RKO (cell line): ENCODE measurements at regions not wholly inside any gene's neighbourhood (a gene's known extent, or its start where the extent isn't known, plus 50 kb on each side); places are given as distances from the start of the nearest gene placed in this dataset.
"Not testable (repeated sequence)": the region's sequence is repeated elsewhere in the genome, so short reads cannot be mapped to it uniquely, and the experiment has no call there.

ENCODE experiments used
- DNase-seq: peaks from one replicate; pipeline ENCODE4 v3.0.0-alpha.2; 2016; ENCODE audit warnings: low spot score

- DNase-seq, result peak; percentile 29
Observed at GRCh38 chr1:105137543-105138457, 1388.1 kb downstream of the AMY1C start.

GRCh38 chr1:105138458-105138893 lies 1388.8 kb downstream of the AMY1C start:
- no peak for DNase-seq

GRCh38 chr1:105172788-105173187 lies 1423.1 kb downstream of the AMY1C start:
- DNase-seq, result no peak

DNA sequence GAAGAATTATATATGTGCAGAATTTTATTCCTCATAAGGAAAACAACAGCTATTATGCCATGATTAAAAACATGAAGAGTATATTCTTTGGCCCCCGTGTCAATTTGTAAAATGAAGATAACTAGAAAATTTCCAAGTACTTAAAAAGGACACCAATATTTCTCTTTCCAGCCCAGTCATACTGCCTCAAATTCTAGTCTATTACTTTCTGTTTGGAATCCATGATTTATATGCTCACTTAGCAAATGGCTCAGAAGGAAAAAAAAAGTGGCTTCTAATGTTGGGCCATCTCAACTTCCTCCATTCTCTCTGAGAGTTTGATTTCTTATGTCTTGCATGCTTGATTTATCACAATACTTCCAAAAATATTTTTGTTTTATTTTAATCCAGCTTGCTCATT lies 1431.1 kb downstream of the AMY1C start:
- DNase-seq, result no peak

DNA sequence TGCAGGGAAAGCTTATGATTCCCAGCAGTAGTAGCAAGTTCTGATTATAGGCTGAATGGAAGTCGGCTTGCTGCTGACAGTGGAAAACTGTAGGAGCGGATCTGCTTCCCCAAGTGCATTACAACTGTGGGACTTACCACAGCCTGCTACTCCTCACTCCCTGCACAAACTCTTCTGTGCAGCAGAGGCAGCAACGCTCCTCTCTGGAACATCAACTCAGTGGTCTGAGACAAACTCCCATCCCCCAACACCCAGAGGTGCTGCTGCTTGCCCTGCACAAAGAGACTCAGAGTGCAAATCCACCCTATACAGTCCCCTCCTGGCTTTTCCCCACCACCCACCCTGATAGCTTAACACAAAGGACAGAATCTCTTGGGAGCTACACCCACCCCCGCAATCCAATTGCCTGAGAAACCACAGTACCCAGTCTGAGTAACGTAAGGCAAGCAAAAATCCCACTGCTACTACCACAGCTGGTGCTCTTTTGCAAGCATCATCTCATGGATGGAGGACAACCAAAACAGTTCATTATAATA lies 1455.2 kb downstream of the AMY1C start:
- DNase-seq, result no peak

DNA sequence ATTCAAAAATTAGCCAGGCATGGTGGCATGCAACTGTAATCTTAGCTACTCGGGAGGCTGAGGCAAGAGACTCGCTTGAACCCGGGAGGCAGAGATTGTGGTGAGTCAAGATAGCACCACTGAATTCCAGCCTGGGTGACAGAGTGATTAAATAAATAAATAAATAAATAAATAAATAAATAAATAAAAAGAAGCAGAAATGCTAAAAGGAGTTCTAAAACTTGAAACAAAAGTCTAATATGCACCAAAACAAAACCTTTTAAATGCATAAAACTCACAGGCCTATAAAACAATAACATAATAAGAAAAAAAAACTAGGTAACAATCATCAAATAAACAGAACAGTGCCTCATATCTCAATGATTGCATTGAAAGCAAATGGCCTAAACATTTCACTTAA lies 1458.9 kb downstream of the AMY1C start:
- no peak for DNase-seq

GRCh38 chr1:105210747-105211146 lies 1461.0 kb downstream of the AMY1C start:
- DNase-seq, result no peak

DNA sequence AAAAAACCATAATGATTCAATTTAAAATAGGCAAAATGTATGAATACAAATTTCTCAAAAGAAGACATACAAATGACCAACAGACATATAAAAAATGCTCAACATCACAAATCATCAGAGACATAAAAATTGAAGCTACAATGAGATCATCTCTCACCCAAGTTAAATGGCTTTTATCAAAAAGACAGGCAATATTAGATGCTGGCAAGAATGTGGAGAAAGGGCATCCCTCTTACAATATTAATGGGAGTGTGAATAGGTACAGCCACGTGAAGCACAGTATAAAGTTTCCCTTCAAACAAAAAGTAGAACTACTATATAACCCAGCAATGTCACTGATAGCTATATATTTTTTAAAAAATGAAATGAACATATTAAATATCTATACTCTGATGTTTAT lies 1481.7 kb downstream of the AMY1C start:
- DNase-seq, result no peak

GRCh38 chr1:105243411-105243810 lies 1493.7 kb downstream of the AMY1C start:
- DNase-seq, result no peak

GRCh38 chr1:105243969-105244368 lies 1494.3 kb downstream of the AMY1C start:
- no peak for DNase-seq

DNA sequence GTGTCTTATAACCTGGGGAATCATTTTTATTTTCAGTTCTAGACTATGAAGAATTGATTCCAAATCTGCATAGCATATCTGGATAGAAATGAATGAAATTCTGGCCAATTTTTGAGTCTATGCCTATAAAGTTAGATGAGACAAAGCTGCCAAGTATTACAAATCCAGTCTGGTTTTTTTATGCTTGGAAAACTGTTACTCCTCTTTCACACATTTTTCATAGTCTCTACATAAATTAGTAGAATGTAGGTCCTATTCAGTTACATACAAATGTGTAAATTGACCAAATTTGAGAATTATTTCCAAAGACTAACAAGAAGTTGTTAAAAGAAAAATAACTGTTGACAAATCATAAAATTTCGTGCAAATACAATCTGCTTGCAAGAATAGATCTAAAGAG lies 1505.2 kb downstream of the AMY1C start:
- no peak for DNase-seq

GRCh38 chr1:105260001-105260400 lies 1510.3 kb downstream of the AMY1C start:
- DNase-seq, result no peak

GRCh38 chr1:105270966-105271365 lies 1521.3 kb downstream of the AMY1C start:
- DNase-seq, result no peak

DNA sequence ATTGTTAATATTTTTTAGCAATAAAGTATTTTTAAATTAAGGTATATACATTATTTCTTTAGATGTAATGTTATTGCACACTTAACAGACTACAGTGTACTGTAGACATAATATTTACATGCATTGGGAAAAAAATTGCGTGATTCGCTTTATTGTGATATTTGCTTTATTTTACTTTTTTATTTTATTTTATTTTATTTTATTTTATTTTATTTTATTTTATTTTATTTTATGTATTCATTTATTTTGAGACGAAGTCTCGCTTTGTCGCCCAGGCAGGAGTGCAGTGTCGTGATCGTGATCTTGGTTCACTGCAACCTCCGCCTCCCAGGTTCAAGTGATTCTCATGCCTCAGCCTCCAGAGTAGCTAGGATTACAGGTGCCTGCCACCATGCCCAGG lies 1522.7 kb downstream of the AMY1C start:
- DNase-seq, result not testable (repeated sequence)

DNA sequence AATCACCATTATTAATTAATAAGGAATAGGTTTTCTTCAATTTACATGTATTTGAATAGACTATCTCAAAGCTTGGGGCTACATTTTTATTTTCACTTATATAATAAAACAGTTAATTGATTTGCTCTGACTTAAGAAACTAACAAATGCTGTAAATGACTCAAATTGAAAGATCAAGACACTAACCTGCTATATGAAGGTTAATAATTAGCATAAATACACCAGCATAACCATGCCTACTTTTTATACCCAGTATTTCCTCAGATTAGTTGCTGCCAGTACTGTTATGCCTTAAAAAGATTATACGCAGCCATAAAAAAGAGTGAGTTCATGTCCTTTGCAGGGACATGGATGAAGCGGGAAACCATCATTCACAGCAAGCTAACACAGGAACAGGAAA lies 1545.1 kb downstream of the AMY1C start:
- no peak for DNase-seq

DNA sequence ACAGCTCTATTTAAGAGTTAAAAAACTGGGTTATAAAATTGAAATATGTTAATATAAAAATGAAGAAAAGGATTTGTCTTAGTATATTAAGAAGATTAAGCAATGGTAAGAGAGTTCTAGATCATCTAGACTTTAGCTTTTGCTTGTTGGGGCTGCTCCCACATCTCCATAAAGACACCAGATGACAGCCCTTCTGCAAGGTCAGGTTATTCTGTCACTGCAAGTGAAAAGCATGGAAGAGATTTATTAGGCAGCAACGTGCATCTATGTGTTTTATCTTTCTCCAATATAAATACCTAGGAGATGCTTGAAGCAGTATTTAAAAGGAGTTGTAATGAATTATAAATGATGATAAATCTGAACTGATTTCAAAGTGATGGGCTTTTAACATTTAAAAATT lies 1560.4 kb downstream of the AMY1C start:
- DNase-seq, result no peak

DNA sequence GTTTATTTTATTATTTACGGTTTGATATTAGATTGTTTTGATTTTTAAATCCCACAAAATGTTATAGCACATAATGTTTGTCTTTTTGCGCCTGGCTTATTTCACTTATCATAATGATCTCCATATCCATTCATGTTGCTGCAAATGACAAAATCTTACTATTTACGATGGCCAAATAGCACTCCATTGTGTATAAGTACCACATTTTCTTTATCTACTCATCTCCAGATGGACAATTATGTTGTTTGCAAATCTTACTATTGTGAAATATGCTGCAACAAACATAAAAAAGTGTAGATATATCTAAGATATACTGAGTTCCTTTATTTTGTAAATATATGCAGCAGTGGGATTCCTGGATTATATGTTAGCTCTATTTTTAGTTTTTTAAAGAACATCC lies 1568.3 kb downstream of the AMY1C start:
- DNase-seq, result no peak

- no peak for DNase-seq
Observed at GRCh38 chr1:105326886-105327285, 1577.2 kb downstream of the AMY1C start.

GRCh38 chr1:105337420-105337819 lies 1587.7 kb downstream of the AMY1C start:
- DNase-seq, result peak; percentile 3

DNA sequence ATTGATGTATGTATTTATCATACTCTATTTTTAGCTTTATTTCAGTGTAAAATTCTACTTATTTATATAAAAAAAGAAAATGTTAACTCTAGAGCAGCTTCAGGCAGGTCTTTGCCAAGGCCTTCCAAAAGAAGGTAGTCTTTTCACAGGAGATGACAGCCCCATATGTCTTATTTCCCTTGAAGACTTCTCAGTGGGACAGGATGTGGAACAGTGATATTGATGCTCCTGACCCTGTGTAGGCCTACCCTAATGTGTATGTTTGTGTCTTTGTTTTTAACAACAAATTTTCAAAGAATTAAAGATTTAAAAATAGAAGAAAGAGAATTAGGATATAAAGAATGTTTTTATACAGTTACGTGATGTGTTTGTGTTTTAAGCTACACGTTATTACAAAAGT lies 1593.6 kb downstream of the AMY1C start:
- no peak for DNase-seq

DNA sequence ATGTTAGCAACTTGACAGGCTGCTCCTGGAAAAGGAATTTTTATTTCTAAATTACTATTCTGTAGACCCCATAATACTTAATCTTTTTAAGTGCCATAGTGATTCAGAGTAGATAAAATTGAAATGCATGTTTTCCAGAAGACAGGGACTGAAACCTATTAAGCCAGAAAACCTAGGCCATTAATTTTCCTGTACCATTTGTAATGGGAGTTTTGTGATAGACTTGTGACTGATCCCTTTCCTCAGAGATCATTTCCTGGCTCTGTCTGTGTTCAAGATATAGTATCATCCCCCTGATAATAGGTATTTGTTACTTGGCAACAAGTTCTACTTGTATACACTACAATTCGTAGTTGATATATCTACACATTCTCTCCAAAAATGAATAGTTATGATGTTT lies 1609.8 kb downstream of the AMY1C start:
- DNase-seq, result no peak

- no peak for DNase-seq
Observed at GRCh38 chr1:105362438-105362837, 1612.7 kb downstream of the AMY1C start.

DNA sequence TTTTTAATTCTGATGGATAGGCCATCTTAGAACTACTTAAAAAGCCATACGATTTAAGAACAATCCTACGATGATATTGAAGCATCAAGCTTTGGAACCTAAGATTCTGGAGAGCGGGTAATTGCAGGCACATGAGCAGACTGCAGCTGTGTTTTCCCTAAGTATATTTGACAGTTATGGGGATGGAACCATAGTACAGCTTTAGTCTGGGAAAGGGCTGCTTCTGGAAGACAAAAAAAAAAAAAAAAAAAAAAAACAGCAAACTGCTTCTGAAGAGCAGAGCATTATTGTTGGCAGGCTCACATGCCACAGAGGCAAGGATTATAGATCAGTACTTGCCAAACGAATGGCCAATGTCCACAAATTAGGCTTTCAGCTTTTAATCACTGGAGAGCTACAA lies 1618.7 kb downstream of the AMY1C start:
- DNase-seq, result no peak

DNA sequence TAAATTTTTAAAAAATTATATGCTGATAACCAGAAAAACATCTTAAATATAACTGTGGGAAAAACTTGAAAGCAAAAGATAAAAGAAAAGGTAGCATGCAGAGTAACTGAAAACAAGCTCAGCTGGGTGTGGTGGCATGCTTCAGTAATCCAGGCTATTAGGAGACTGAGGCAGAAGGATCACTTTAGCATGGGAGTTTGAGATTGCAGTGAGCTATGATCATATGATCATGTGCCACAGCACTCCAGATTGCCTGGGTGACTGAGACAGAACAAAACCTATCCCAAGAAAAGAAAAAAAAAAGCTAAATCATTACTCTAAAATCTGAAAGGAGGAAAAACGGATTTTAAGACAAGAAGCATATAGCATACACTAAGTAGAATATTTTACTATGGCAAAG lies 1624.0 kb downstream of the AMY1C start:
- no peak for DNase-seq
